Common myeloid progenitor, CD34-positive (primary cell): ENCODE measurements at regions not wholly inside any gene's neighbourhood (a gene's known extent, or its start where the extent isn't known, plus 50 kb on each side); places are given as distances from the start of the nearest gene placed in this dataset.
"Not testable (repeated sequence)": the region's sequence is repeated elsewhere in the genome, so short reads cannot be mapped to it uniquely, and the experiment has no call there.

Source experiments
- CTCF ChIA-PET: fragments of 350-600 bp; sonication (Branson Sonifier 250); formaldehyde crosslinking; loops from one replicate; lab custom pipeline; 2021; ENCODE audit warnings: antibody characterized with exemption; lab: Charles Lee
- POLR2A ChIA-PET: fragments of 350-600 bp; sonication (Branson Sonifier 250); formaldehyde crosslinking; loops from one replicate; lab custom pipeline; 2021; ENCODE audit warnings: antibody characterized with exemption; lab: Charles Lee
- DNase-seq, 3 donors: peaks; one replicate each; pipeline versions ENCODE4 v3.0.0 to v3.0.0-alpha.2; 2013
- H3K27ac ChIP-seq, 2 experiments: 1 replicate in 1 of 2; 2 replicates in 1 of 2; pipeline ENCODE4 v1.7.0; 2013; ENCODE audit warnings: inconsistent platforms in 2 of 2, low read length in 2 of 2, mild to moderate bottlenecking in 2 of 2, low read depth in 1 of 2, moderate library complexity in 1 of 2; ENCODE audit not compliant: severe bottlenecking in 2 of 2, insufficient read depth in 1 of 2, poor library complexity in 1 of 2
- H3K27me3 ChIP-seq, 5 experiments: replicated peaks in 2 of 5; 1 replicate in 3 of 5; 2 replicates in 2 of 5; pipeline versions ENCODE4 v1.6.1 to v1.7.0; 2013; ENCODE audit warnings: low read length in 4 of 5, mild to moderate bottlenecking in 2 of 5, moderate library complexity in 2 of 5, inconsistent platforms in 1 of 5; ENCODE audit not compliant: insufficient read depth in 5 of 5, control insufficient read depth in 4 of 5
- H3K36me3 ChIP-seq, 4 experiments: 1 replicate in 2 of 4; 2 replicates in 2 of 4; pipeline versions ENCODE4 v1.6.1 to v1.7.0; 2013; ENCODE audit warnings: low read length in 3 of 4, control low read depth in 1 of 4, mild to moderate bottlenecking in 1 of 4; ENCODE audit not compliant: control insufficient read depth in 4 of 4, insufficient read depth in 4 of 4
- H3K4me1 ChIP-seq, 4 experiments: 1 replicate in 3 of 4; 2 replicates in 1 of 4; pipeline versions ENCODE4 v1.6.1 to v1.7.1; 2013; ENCODE audit warnings: low read length in 3 of 4, mild to moderate bottlenecking in 3 of 4, control low read depth in 1 of 4, inconsistent platforms in 1 of 4, moderate library complexity in 1 of 4; ENCODE audit not compliant: control insufficient read depth in 4 of 4, insufficient read depth in 4 of 4; ENCODE audit errors: control extremely low read depth in 1 of 4
- H3K4me3 ChIP-seq, 7 experiments: 1 replicate in 4 of 7; 2 replicates in 3 of 7; pipeline versions ENCODE4 v1.5.1 to v1.7.0; 2013; ENCODE audit warnings: mild to moderate bottlenecking in 7 of 7, low read length in 6 of 7, moderate library complexity in 6 of 7, inconsistent platforms in 2 of 7, low read depth in 2 of 7, control low read depth in 1 of 7; ENCODE audit not compliant: insufficient read depth in 4 of 7, control insufficient read depth in 1 of 7; ENCODE audit errors: extremely low read depth in 1 of 7
- H3K9me3 ChIP-seq, 5 experiments: 1 replicate in 4 of 5; 2 replicates in 1 of 5; pipeline versions ENCODE4 v1.6.1 to v1.7.1; 2013; ENCODE audit warnings: low read length in 4 of 5, mild to moderate bottlenecking in 2 of 5, inconsistent platforms in 1 of 5, low read depth in 1 of 5, moderate library complexity in 1 of 5; ENCODE audit not compliant: control insufficient read depth in 4 of 5, insufficient read depth in 2 of 5; ENCODE audit errors: control extremely low read depth in 1 of 5
- WGBS: methylation state at CpG from one replicate; pipeline ENCODE4 v1.1.5; 2013; ENCODE audit not compliant: insufficient coverage; 5-methylcytosine and 5-hydroxymethylcytosine counted together

DNA sequence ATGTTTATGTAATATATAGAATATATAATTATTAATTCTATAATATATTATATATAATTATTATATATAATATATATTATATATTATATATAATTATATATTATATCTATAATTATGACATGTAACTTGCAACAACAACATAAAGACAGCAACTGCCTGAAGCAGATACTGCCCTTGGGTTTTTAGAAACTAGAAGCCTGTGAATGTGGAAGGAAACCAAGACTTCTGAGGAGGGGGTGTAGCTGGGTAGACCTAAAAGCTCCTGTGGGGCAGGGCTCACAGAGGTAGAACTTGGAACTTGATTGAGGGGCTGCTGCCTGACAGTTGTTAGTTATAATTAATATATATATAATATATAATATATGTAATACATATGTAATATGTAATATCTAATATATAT, 167.2 kb upstream of the SLIT2 start:
- CTCF ChIA-PET = no interaction called here
- no peaks in the 10 kb centered on the region for H3K27me3 ChIP-seq
- no peaks in the 10 kb centered on the region for H3K4me1 ChIP-seq
- POLR2A ChIA-PET = no interaction called here
- DNase-seq = peak in 2 of 3 donors; percentile 7 to 25
- no peak overlapping the region for H3K4me3 ChIP-seq
- H3K36me3 ChIP-seq = no peaks in the 10 kb centered on the region
- no peaks in the 10 kb centered on the region for H3K9me3 ChIP-seq
- no peak overlapping the region for H3K27ac ChIP-seq

DNA sequence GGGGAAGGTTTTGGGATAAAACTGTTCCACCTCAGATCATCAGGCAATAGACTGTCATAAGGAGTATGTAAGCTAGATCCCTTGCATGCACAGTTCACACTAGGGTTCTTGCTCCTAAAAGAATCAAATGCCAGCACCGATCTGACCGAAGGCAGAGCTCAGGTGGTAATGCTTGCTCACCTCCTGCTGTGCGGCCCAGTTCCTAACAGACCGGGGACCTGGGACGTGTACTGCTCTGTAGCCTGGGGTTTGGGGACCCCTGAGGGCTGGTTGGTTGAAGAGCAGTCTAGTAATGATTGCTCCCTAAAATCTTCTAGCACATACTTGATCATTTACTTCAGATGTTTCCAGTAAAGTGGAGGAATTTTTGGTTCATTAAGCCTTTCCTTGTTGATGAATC, 173.1 kb upstream of the SLIT2 start:
- H3K27ac ChIP-seq = no peak overlapping the region
- H3K36me3 ChIP-seq = no peaks in the 10 kb centered on the region
- WGBS = 100% methylated on average over 2 of the region's 5 CpGs
- no peak overlapping the region for H3K4me3 ChIP-seq
- no peaks in the 10 kb centered on the region for H3K4me1 ChIP-seq
- DNase-seq = no peak
- CTCF ChIA-PET = no interaction called here
- no peaks in the 10 kb centered on the region for H3K27me3 ChIP-seq
- no peaks in the 10 kb centered on the region for H3K9me3 ChIP-seq
- POLR2A ChIA-PET = no interaction called here

DNA sequence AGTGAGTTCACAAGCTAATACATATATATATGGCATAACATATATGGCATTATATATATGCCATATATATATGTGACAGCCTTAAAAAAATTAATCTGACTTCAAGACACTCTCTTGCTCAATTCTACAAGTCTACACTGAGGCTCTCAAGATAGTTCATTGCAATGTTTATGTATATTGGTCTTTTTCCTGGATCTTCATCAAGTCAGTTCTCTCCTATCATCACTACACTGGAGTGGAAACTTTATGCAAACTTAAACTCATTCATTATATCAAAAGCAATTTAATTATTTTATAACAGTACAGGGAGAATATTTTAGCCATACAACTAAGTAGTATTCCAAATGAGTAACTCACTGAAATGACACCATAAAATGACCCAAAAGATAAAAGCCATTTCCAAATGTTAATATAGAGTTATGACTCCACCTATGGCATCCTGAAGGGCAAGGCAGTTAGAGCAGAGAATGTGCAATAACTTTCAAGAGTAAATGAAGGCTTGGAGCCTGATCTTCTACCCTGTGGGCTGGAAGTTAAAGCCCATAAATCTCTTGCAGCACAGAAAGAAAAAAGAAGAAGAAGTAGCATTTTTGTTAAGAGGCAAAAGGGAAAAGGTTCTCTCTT, 176.3 kb upstream of the SLIT2 start:
- Histone ChIP-seq H3K27ac (no peak overlapping the region), H3K9me3 (no peaks in the 10 kb centered on the region), H3K27me3 (no peaks in the 10 kb centered on the region), H3K4me3 (no peak overlapping the region), H3K4me1 (no peaks in the 10 kb centered on the region), H3K36me3 (no peaks in the 10 kb centered on the region)
- CTCF ChIA-PET = no interaction called here
- no peak for DNase-seq
- POLR2A ChIA-PET = no interaction called here

DNA sequence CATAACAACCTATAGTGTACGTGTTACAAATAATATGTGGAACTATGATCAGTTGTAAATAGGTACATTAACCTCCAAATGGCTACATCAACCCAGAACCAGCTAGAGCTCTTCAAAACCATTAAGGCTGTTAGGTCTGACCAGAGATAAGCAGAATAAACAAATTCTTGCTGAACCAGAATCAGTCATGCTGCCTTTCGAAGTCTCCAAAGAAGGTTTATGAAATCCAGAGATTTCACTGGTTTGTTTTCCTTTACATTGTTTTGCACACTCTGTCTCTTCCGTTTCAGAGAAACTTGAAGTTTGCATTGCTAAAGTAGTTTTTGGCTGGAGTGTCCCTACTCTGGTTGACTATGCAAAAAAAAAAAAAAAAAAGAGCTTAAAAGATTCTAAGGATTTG, 177.3 kb upstream of the SLIT2 start:
- WGBS = 83% methylated on average over 1 of the region's 3 CpGs
- ChIA-PET POLR2A (no interaction called here), CTCF (no interaction called here)
- H3K27ac ChIP-seq = no peak overlapping the region
- no peaks in the 10 kb centered on the region for H3K9me3 ChIP-seq
- no peak overlapping the region for H3K4me3 ChIP-seq
- H3K4me1 ChIP-seq = no peaks in the 10 kb centered on the region
- H3K27me3 ChIP-seq = no peaks in the 10 kb centered on the region
- H3K36me3 ChIP-seq = no peaks in the 10 kb centered on the region
- no peak for DNase-seq

DNA sequence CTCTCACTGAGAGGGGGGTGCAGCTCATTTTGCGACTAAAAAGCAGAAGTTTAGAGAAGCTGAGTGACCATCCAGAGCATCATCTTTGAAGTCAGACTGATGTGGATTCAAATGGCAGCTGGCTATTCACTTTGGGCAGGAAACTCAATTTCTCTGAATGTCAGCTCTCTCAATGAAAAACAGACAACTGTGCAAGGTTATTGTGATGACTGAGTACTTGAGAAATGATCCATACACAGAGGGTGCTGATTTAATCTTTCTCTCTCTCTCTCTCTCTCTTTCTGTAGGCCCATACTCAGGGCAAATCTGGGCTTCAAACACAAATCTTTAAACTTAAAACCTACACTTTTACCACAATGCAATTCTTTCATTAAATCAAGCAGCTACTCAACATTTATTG, 185.8 kb upstream of the SLIT2 start:
- H3K36me3 ChIP-seq = no peaks in the 10 kb centered on the region
- CTCF ChIA-PET = no interaction called here
- DNase-seq = no peak
- H3K27ac ChIP-seq = no peak overlapping the region
- no peak overlapping the region for H3K4me3 ChIP-seq
- 64% methylated on average over 1 of the region's 1 CpG for WGBS
- H3K27me3 ChIP-seq = no peaks in the 10 kb centered on the region
- no peaks in the 10 kb centered on the region for H3K9me3 ChIP-seq
- POLR2A ChIA-PET = no interaction called here
- H3K4me1 ChIP-seq = no peaks in the 10 kb centered on the region

DNA sequence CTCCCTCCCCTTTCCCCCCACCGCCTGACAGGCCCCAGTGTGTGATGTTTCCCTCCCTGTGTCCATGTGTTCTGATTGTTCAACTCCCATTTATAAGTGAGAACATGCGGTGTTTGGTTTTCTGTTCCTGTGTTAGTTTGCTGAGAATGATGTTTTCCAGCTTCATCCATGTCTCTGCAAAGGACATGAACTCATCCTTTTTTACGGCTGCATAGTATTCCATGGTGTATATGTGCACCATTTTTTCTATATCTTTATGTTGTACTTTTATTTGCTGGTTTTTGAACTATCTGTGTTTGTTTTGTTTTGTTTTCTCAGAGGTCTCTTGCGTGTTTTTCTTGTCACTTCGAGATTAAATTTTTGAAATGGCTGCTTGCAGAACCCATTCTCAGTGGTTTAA, 188.8 kb upstream of the SLIT2 start:
- WGBS = no CpG with 5 or more reads among the region's 5 CpGs
- H3K36me3 ChIP-seq, H3K4me1 ChIP-seq, DNase-seq, CTCF ChIA-PET, POLR2A ChIA-PET, H3K9me3 ChIP-seq, H3K27ac ChIP-seq, H3K27me3 ChIP-seq, H3K4me3 ChIP-seq: not testable (repeated sequence)

DNA sequence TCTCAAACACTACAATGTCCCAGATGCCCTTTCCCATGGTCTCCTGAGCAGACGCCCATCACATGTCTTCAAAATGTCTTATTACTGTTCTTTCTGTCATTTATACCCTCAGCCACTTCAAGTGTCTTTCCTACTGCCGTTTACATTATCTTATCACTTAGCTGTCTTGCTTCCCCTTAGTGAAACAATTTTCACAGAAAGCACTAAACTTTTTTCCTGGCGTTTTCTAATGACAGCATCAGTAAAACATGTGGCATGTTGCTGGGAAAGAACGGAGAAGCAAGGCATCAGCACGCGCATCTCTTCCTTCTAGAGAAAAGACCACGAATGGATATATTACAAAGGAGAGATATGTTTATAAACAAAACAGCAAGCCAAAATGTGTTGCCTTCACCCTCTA, 189.7 kb upstream of the SLIT2 start:
- DNase-seq = no peak
- no CpG with 5 or more reads among the region's 7 CpGs for whole genome bisulfite sequencing
- no peaks in the 10 kb centered on the region for H3K36me3 ChIP-seq
- H3K9me3 ChIP-seq = no peaks in the 10 kb centered on the region
- no peaks in the 10 kb centered on the region for H3K27me3 ChIP-seq
- H3K27ac ChIP-seq = no peak overlapping the region
- CTCF ChIA-PET = no interaction called here
- H3K4me1 ChIP-seq = no peaks in the 10 kb centered on the region
- POLR2A ChIA-PET = no interaction called here
- H3K4me3 ChIP-seq = no peak overlapping the region
